Smooth muscle cell (in vitro differentiated cells): ENCODE measurements at regions not wholly inside any gene's neighbourhood (a gene's known extent, or its start where the extent isn't known, plus 50 kb on each side); places are given as distances from the start of the nearest gene placed in this dataset.

Source experiments
- DNase-seq: peaks from one replicate; lab custom pipeline; 2025; ENCODE audit not compliant: unreplicated experiment; lab: John Stamatoyannopoulos, UW
- H2AFZ ChIP-seq: fragments of 200-600 bp; sonication (generic); 2 replicates; pipeline ENCODE4 v1.6.0; 2016; ENCODE audit warnings: antibody characterized with exemption, low read depth, mild to moderate bottlenecking
- H3F3A ChIP-seq: fragments of 200-600 bp; sonication (generic); 2 replicates; pipeline ENCODE4 v1.6.0; 2017; ENCODE audit warnings: antibody characterized with exemption, low read depth
- H3K27ac ChIP-seq: fragments of 200-600 bp; sonication (generic); 2 replicates; pipeline ENCODE4 v1.5.1; 2016; ENCODE audit warnings: low read depth, mild to moderate bottlenecking
- H3K27me3 ChIP-seq: fragments of 200-600 bp; sonication (generic); 2 replicates; pipeline ENCODE4 v1.6.1; 2016; ENCODE audit warnings: low read depth, mild to moderate bottlenecking
- H3K36me3 ChIP-seq: fragments of 200-600 bp; sonication (generic); 2 replicates; pipeline ENCODE4 v1.5.1; 2016; ENCODE audit warnings: low read depth
- H3K4me1 ChIP-seq: fragments of 200-600 bp; sonication (generic); 2 replicates; pipeline ENCODE4 v1.5.1; 2016; ENCODE audit warnings: low read depth
- H3K4me2 ChIP-seq: fragments of 200-600 bp; sonication (generic); 2 replicates; pipeline ENCODE4 v1.6.0; 2016; ENCODE audit warnings: mild to moderate bottlenecking
- H3K4me3 ChIP-seq: fragments of 200-600 bp; sonication (generic); 2 replicates; pipeline ENCODE4 v1.5.1; 2016; ENCODE audit warnings: mild to moderate bottlenecking
- H3K79me2 ChIP-seq: fragments of 200-600 bp; sonication (generic); 2 replicates; pipeline ENCODE4 v1.6.0; 2016; ENCODE audit warnings: low read depth, mild to moderate bottlenecking
- H3K9ac ChIP-seq: fragments of 200-600 bp; sonication (generic); 2 replicates; pipeline ENCODE4 v1.6.0; 2016; ENCODE audit warnings: low read depth
- H3K9me3 ChIP-seq: fragments of 200-600 bp; sonication (generic); replicated peaks from 2 replicates; pipeline ENCODE4 v1.5.1; 2016; ENCODE audit warnings: low read depth
- H4K20me1 ChIP-seq: fragments of 200-600 bp; sonication (generic); 2 replicates; pipeline ENCODE4 v1.6.0; 2016; ENCODE audit warnings: low read depth
- CTCF ChIP-seq: fragments of 200-600 bp; sonication (generic); IDR thresholded peaks from 2 replicates; pipeline ENCODE4 v1.5.1; 2017; ENCODE audit warnings: borderline replicate concordance, mild to moderate bottlenecking, antibody characterized with exemption; ENCODE audit not compliant: insufficient read depth, poor library complexity, severe bottlenecking
- WGBS: methylation state at CpG from one replicate; pipeline ENCODE4 v1.1.7; 2016; ENCODE audit warnings: low lambda C conversion rate; 5-methylcytosine and 5-hydroxymethylcytosine counted together

GRCh38 chr17:77025781-77026180 lies 115.0 kb upstream of the SEC14L1 start:
- Histone ChIP-seq H3K4me2 (no peak overlapping the region), H3K9me3 (no peaks in the 10 kb centered on the region), H4K20me1 (no peaks in the 10 kb centered on the region), H3K4me3 (no peak overlapping the region), H2AFZ (no peak overlapping the region), H3K27me3 (no peaks in the 10 kb centered on the region), H3K79me2 (no peaks in the 10 kb centered on the region), H3F3A (no peaks in the 10 kb centered on the region), H3K9ac (no peak overlapping the region), H3K4me1 (no peaks in the 10 kb centered on the region), H3K27ac (no peak overlapping the region), H3K36me3 (no peaks in the 10 kb centered on the region)
- no peak for DNase-seq
- no peak for TF ChIP-seq CTCF
- WGBS = 79% methylated on average over 2 of the region's 2 CpGs

DNA sequence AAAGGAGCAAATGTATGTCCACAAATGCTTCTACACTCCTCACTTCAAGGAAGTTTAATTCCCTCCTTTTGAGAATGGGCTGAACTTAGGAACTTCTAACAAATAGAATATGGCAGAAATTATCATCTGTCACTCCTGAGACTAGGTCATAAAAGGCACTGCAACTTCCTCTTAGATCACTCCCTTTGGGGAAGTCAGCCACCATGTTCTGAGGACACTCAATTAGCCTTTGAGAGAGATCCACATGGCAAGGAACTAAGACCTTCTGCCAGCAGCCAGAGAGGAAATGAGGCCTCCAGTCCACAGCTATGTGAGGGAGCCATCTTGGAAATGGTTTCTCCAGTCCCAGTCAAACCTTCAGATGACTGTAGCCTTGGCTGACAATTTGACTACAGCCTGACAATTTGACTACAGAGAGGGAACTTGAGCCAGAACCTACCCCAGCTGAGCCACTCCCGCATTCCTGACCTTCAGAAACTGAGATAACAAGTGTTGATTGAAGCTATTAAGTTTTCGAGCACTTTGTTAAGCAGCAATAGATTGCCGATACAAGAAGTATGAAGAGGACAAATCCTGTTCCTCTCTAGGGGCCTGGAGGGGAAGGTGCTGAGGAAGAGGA lies 113.4 kb upstream of the SEC14L1 start:
- Histone ChIP-seq H3K4me1 (no peaks in the 10 kb centered on the region), H4K20me1 (no peaks in the 10 kb centered on the region), H2AFZ (no peak overlapping the region), H3K9ac (no peak overlapping the region), H3K27me3 (no peaks in the 10 kb centered on the region), H3K79me2 (no peaks in the 10 kb centered on the region), H3K27ac (no peak overlapping the region), H3K36me3 (no peaks in the 10 kb centered on the region), H3K4me3 (no peak overlapping the region), H3F3A (no peaks in the 10 kb centered on the region), H3K9me3 (no peaks in the 10 kb centered on the region), H3K4me2 (no peak overlapping the region)
- 77% methylated on average over 3 of the region's 3 CpGs for WGBS
- no peak for DNase-seq
- TF ChIP-seq CTCF = no peak

DNA sequence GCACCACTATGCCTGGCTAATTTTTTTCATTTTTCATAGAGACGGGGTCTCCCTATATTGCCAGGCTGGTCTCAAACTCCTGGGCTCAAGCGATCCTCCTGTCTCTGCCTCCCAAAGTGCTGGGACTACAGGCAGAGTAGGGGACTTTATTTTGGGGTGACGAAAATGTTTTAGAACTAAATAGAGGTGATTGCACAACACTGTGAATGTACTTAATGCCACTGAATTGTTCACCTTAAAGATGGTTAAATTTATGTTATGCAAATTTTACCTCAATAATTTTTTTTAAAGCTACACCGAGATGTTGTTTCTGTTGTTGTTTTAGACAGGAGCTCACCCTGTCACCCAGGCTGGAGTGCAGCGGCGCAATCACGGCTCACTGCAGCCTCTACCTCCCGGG lies 111.9 kb upstream of the SEC14L1 start:
- DNase-seq = no peak
- H2AFZ ChIP-seq = no peak overlapping the region
- no peaks in the 10 kb centered on the region for H4K20me1 ChIP-seq
- H3K4me2 ChIP-seq = no peak overlapping the region
- H3K4me1 ChIP-seq = no peaks in the 10 kb centered on the region
- no peak overlapping the region for H3K9ac ChIP-seq
- WGBS = 96% methylated on average over 8 of the region's 8 CpGs
- no peaks in the 10 kb centered on the region for H3K79me2 ChIP-seq
- no peak overlapping the region for H3K4me3 ChIP-seq
- no peak overlapping the region for H3K27ac ChIP-seq
- H3K27me3 ChIP-seq = no peaks in the 10 kb centered on the region
- H3K36me3 ChIP-seq = no peaks in the 10 kb centered on the region
- no peaks in the 10 kb centered on the region for H3F3A ChIP-seq
- H3K9me3 ChIP-seq = no peaks in the 10 kb centered on the region
- TF ChIP-seq CTCF = no peak

DNA sequence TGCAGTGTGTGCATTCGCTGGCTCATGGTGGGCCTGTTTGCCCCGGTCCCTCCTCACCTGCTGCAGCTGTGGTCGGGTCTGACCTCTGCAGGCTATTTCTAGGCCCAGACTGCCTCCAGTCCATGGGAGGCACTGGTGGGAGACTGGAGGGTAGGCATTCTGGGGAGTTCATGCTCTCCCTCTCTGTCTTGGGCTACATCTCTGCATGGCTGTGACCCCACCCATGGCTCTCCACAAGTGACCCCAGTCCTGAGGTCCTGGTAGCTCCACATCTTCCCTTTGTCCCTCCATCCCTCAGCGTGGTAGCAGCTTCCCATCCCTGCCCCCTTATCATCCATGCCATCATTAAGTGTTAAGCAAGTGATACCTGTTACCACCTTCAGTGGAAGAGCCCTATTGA lies 107.8 kb upstream of the SEC14L1 start:
- no peaks in the 10 kb centered on the region for H3K36me3 ChIP-seq
- no peaks in the 10 kb centered on the region for H3K79me2 ChIP-seq
- H3K4me2 ChIP-seq = no peak overlapping the region
- H3K4me3 ChIP-seq = no peak overlapping the region
- H3K9me3 ChIP-seq = no peaks in the 10 kb centered on the region
- H3K27ac ChIP-seq = no peak overlapping the region
- H4K20me1 ChIP-seq = no peaks in the 10 kb centered on the region
- no peak overlapping the region for H2AFZ ChIP-seq
- H3F3A ChIP-seq = no peaks in the 10 kb centered on the region
- TF ChIP-seq CTCF = no peak
- H3K27me3 ChIP-seq = no peaks in the 10 kb centered on the region
- H3K4me1 ChIP-seq = no peaks in the 10 kb centered on the region
- H3K9ac ChIP-seq = no peak overlapping the region
- no peak for DNase-seq
- 91% methylated on average over 4 of the region's 4 CpGs for WGBS
